Pancreas (tissue), 10 donors: ENCODE measurements at regions not wholly inside any gene's neighbourhood (a gene's known extent, or its start where the extent isn't known, plus 50 kb on each side); places are given as distances from the start of the nearest gene placed in this dataset.

Experiments
- ATAC-seq, 4 donors: fragments of 200-7000 bp; cut with Tn5 transposase; one replicate each; pipeline versions ENCODE4 v1.8.0 to v1.9.1; 2020; ENCODE audit warnings: mild to moderate bottlenecking in 4 of 4, moderate library complexity in 4 of 4
- DNase-seq, 6 donors: peaks; one replicate each; pipeline ENCODE4 v3.0.0-alpha.2; 2020
- FAIRE-seq: peaks from 2 replicates; lab custom pipeline; 2012; peaks lifted over from hg19 to GRCh38; lab: Jason Lieb, UNC
- H3K27ac ChIP-seq, 4 donors: fragments of 200-600 bp; sonication (generic); 1 replicate in 3 of 4; 2 replicates in 1 of 4; pipeline versions ENCODE4 v1.5.0 to v1.8.0; 2020
- H3K27me3 ChIP-seq, 4 donors: fragments of 200-600 bp; one replicate each; pipeline ENCODE4 v1.8.0; 2021
- H3K36me3 ChIP-seq, 3 donors: fragments of 200-600 bp; sonication (generic) in 1 of 3; one replicate each; pipeline versions ENCODE4 v1.5.0 to v1.8.0; 2020 to 2021
- H3K4me1 ChIP-seq, 3 donors: fragments of 200-600 bp; one replicate each; pipeline ENCODE4 v1.8.0; 2021
- H3K4me3 ChIP-seq, 4 donors: fragments of 200-600 bp; sonication (generic) in 2 of 4; one replicate each; pipeline versions ENCODE4 v1.5.0 to v1.8.0; 2020 to 2021
- H3K9me3 ChIP-seq, 4 donors: fragments of 200-600 bp; one replicate each; pipeline ENCODE4 v1.8.0; 2021
- CTCF ChIP-seq, 4 donors: fragments of 200-600 bp; sonication (generic) in 3 of 4; IDR thresholded peaks; one replicate each; pipeline versions ENCODE4 v1.5.0 to v1.8.0; 2021; ENCODE audit warnings: antibody characterized with exemption in 4 of 4
- WGBS, 2 donors: extraction: QIAGEN DNeasy Blood & Tissue Kit; methylation state at CpG; one replicate each; pipeline ENCODE4 v1.1.7; 2013; 5-methylcytosine and 5-hydroxymethylcytosine counted together
- intact Hi-C, 3 donors: fragments of 100-400 bp; cut with DNase I; formaldehyde crosslinking; loops; one replicate each; pipeline versions ENCODE4 v1.11.1 to v1.14.2; 2022
- donor health status: healthy with polysubstance abuse.
- donor health status: DM: no; HTN: no; CAD: no; lungs with moderate emphysema.
- donor health status: DM: no; HTN: no; CAD: no.
- donor health status: control.
- donor health status: control.
- donor health status: Bipolar disorder and iron deficiency.
- donor health status: DM: yes; HTN: yes; CAD: no.
- donor health status: DM: no; HTN: no; CAD: no.
- donor health status: DM: no; HTN: no; CAD: no.
- donor health status: DM: yes; HTN: yes; CAD: no.

GRCh38 chr22:27439131-27439530 is 362.4 kb downstream of the MN1 start:
- Histone ChIP-seq H3K27me3 (no peaks in the 10 kb centered on the region), H3K27ac (no peak overlapping the region), H3K9me3 (no peaks in the 10 kb centered on the region), H3K4me3 (no peak overlapping the region), H3K4me1 (peaks cover 0 to 9% (median 0%) of the 10 kb centered on the region in 3 donors), H3K36me3 (no peaks in the 10 kb centered on the region)
- no peak for DNase-seq
- TF ChIP-seq CTCF (IDR thresholded peaks at IDR 0.05) = no peak
- intact Hi-C loops = no loop called here
- FAIRE-seq = no peak
- no peak for ATAC-seq
- 67 to 68% methylated on average over 4 of the region's 4 CpGs for WGBS, 2 donors

GRCh38 chr22:27440304-27440865 is 361.2 kb downstream of the MN1 start:
- intact Hi-C loops = no loop called here
- Histone ChIP-seq H3K4me3 (no peak overlapping the region), H3K36me3 (no peaks in the 10 kb centered on the region), H3K9me3 (no peaks in the 10 kb centered on the region), H3K27ac (no peak overlapping the region), H3K4me1 (peaks cover 0 to 9% (median 0%) of the 10 kb centered on the region in 3 donors), H3K27me3 (no peaks in the 10 kb centered on the region)
- TF ChIP-seq CTCF (IDR thresholded peaks at IDR 0.05) = no peak
- WGBS, 2 donors = 74 to 79% methylated on average over 6 of the region's 6 CpGs
- DNase-seq (no peak), FAIRE-seq (no peak), ATAC-seq (no peak)

- intact Hi-C loops = no loop called here
- H3K4me1 ChIP-seq = peaks cover 0 to 9% (median 0%) of the 10 kb centered on the region in 3 donors
- FAIRE-seq = no peak
- no peak for ATAC-seq
- no peak for TF ChIP-seq CTCF (IDR thresholded peaks at IDR 0.05)
- H3K27me3 ChIP-seq = no peaks in the 10 kb centered on the region
- H3K9me3 ChIP-seq = no peaks in the 10 kb centered on the region
- WGBS, 2 donors = 79 to 81% methylated on average over 22 of the region's 22 CpGs
- H3K4me3 ChIP-seq = no peak overlapping the region
- H3K27ac ChIP-seq = no peak overlapping the region
- no peak for DNase-seq
- H3K36me3 ChIP-seq = no peaks in the 10 kb centered on the region
Observed at GRCh38 chr22:27441706-27442475, 359.7 kb downstream of the MN1 start.

GRCh38 chr22:27443306-27443705 is 358.2 kb downstream of the MN1 start:
- no peak for TF ChIP-seq CTCF (IDR thresholded peaks at IDR 0.05)
- Histone ChIP-seq H3K4me1 (peaks cover 0 to 8% (median 0%) of the 10 kb centered on the region in 3 donors), H3K27ac (no peak overlapping the region), H3K36me3 (no peaks in the 10 kb centered on the region), H3K27me3 (no peaks in the 10 kb centered on the region), H3K9me3 (no peaks in the 10 kb centered on the region), H3K4me3 (no peak overlapping the region)
- WGBS, 2 donors = 78 to 87% methylated on average over 7 of the region's 7 CpGs
- DNase-seq (no peak), ATAC-seq (no peak), FAIRE-seq (no peak)
- intact Hi-C loops = no loop called here

- Histone ChIP-seq H3K36me3 (no peaks in the 10 kb centered on the region), H3K4me3 (no peak overlapping the region), H3K27ac (no peak overlapping the region), H3K27me3 (no peaks in the 10 kb centered on the region), H3K9me3 (no peaks in the 10 kb centered on the region), H3K4me1 (no peaks in the 10 kb centered on the region)
- no peak for TF ChIP-seq CTCF (IDR thresholded peaks at IDR 0.05)
- 68 to 74% methylated on average over 10 of the region's 10 CpGs for WGBS, 2 donors
- FAIRE-seq (no peak), ATAC-seq (peak in 2 of 4 donors; percentile 36 to 65), DNase-seq (no peak)
- intact Hi-C loops = no loop called here
Observed at GRCh38 chr22:27445881-27446280, 355.7 kb downstream of the MN1 start.
